MM.1S (cell line): ENCODE measurements at regions not wholly inside any gene's neighbourhood (a gene's known extent, or its start where the extent isn't known, plus 50 kb on each side); places are given as distances from the start of the nearest gene placed in this dataset.

ENCODE experiments used
- DNase-seq: peaks from one replicate; pipeline ENCODE4 v3.0.0-alpha.2; 2015
- H2AFZ ChIP-seq: fragments of 300-600 bp; sonication (generic); 2 replicates; pipeline ENCODE4 v1.6.0; 2016; ENCODE audit warnings: antibody characterized with exemption, low read length
- H3F3A ChIP-seq: fragments of 300-600 bp; sonication (generic); 2 replicates; pipeline ENCODE4 v1.6.1; 2016; ENCODE audit warnings: mild to moderate bottlenecking, antibody characterized with exemption, low read length, moderate library complexity, mixed read lengths; ENCODE audit not compliant: insufficient read depth
- H3K27ac ChIP-seq: fragments of 300-600 bp; sonication (generic); 2 replicates; pipeline ENCODE4 v1.5.1; 2016; ENCODE audit warnings: mild to moderate bottlenecking, low read length
- H3K27me3 ChIP-seq: fragments of 300-600 bp; sonication (generic); replicated peaks from 2 replicates; pipeline ENCODE4 v1.6.0; 2016; ENCODE audit warnings: low read length; ENCODE audit not compliant: insufficient read depth
- H3K36me3 ChIP-seq: fragments of 300-600 bp; sonication (generic); replicated peaks from 2 replicates; pipeline ENCODE4 v1.6.1; 2016; ENCODE audit warnings: mild to moderate bottlenecking, low read length, mixed read lengths; ENCODE audit not compliant: insufficient read depth
- H3K4me1 ChIP-seq: fragments of 300-600 bp; sonication (generic); 2 replicates; pipeline ENCODE4 v1.6.1; 2016; ENCODE audit warnings: low read length, mixed read lengths
- H3K4me2 ChIP-seq: fragments of 300-600 bp; sonication (generic); 2 replicates; pipeline ENCODE4 v1.6.0; 2016; ENCODE audit warnings: low read depth, low read length
- H3K4me3 ChIP-seq: fragments of 300-600 bp; sonication (generic); 2 replicates; pipeline ENCODE4 v1.5.1; 2016; ENCODE audit warnings: low read length, mixed read lengths
- H3K79me2 ChIP-seq: fragments of 300-600 bp; sonication (generic); 2 replicates; pipeline ENCODE4 v1.6.1; 2016; ENCODE audit warnings: mixed run types, low read length, mixed read lengths
- H3K9ac ChIP-seq: fragments of 300-600 bp; sonication (generic); 2 replicates; pipeline ENCODE4 v1.6.1; 2016; ENCODE audit warnings: low read length, mixed read lengths
- H3K9me2 ChIP-seq: fragments of 300-600 bp; sonication (generic); replicated peaks from 2 replicates; pipeline ENCODE4 v1.6.1; 2016; ENCODE audit warnings: mild to moderate bottlenecking, low read length, mixed read lengths; ENCODE audit not compliant: insufficient read depth
- H3K9me3 ChIP-seq: fragments of 300-600 bp; sonication (generic); replicated peaks from 2 replicates; pipeline ENCODE4 v1.6.1; 2016; ENCODE audit warnings: mild to moderate bottlenecking, low read length, mixed read lengths; ENCODE audit not compliant: insufficient read depth
- H4K20me1 ChIP-seq: fragments of 300-600 bp; sonication (generic); 2 replicates; pipeline ENCODE4 v1.6.1; 2016; ENCODE audit warnings: mild to moderate bottlenecking, low read length, moderate library complexity, mixed read lengths; ENCODE audit not compliant: insufficient read depth
- CTCF ChIP-seq: fragments of 300-600 bp; sonication (generic); IDR thresholded peaks from 2 replicates; pipeline ENCODE4 v1.5.1; 2016; ENCODE audit warnings: antibody characterized with exemption, low read length, mixed read lengths
- EZH2 ChIP-seq: fragments of 300-600 bp; sonication (generic); optimal IDR thresholded peaks from 2 replicates; pipeline ENCODE3; 2017; ENCODE audit warnings: low read depth, mild to moderate bottlenecking, antibody characterized with exemption, low read length, mixed read lengths
- EZH2phosphoT487 ChIP-seq: fragments of 300-600 bp; sonication (generic); IDR thresholded peaks from 2 replicates; pipeline ENCODE4 v1.6.1; 2018; ENCODE audit warnings: antibody characterized with exemption, low read length

DNA sequence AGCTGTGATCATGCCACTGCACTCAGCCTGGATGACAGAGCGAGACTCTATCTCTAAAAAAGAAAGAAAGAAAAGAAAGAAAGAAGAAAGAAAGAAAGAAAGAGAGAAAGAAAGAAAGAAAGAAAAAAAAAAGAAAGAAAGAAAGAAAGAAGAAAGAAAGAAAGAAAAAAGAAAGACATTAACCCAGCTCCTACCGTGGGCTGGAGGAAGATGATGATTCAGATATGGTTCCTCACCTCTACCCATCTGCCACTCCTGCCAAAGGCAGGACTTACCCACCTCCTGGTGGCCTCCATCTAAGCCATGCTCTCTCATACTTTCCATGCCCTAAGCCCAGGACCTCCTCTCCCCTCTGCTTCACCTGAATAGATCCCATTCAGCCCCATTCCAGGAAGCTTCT lies 93.3 kb upstream of the LHX1 start:
- H3K79me2 ChIP-seq: no peaks in the 10 kb centered on the region
- H3K4me2 ChIP-seq: no peak overlapping the region
- H3K27me3 ChIP-seq: peaks cover 5% of the 10 kb centered on the region; the same call in 1 of the 2 replicates
- no peak for TF ChIP-seq CTCF
- TF ChIP-seq EZH2phosphoT487: no peak
- TF ChIP-seq EZH2: no peak
- DNase-seq: no peak
- no peaks in the 10 kb centered on the region for H4K20me1 ChIP-seq
- H3K4me3 ChIP-seq: no peak overlapping the region
- H3F3A ChIP-seq: no peaks in the 10 kb centered on the region
- H3K27ac ChIP-seq: no peak overlapping the region
- no peaks in the 10 kb centered on the region for H3K4me1 ChIP-seq
- H3K9me2 ChIP-seq: no peaks in the 10 kb centered on the region
- H3K36me3 ChIP-seq: no peaks in the 10 kb centered on the region
- no peak overlapping the region for H2AFZ ChIP-seq
- no peak overlapping the region for H3K9ac ChIP-seq
- H3K9me3 ChIP-seq: no peaks in the 10 kb centered on the region

- no peaks in the 10 kb centered on the region for H3K9me2 ChIP-seq
- peaks cover 5% of the 10 kb centered on the region; the same call in 1 of the 2 replicates for H3K27me3 ChIP-seq
- no peaks in the 10 kb centered on the region for H3K79me2 ChIP-seq
- H3K4me1 ChIP-seq: no peaks in the 10 kb centered on the region
- DNase-seq: no peak
- no peaks in the 10 kb centered on the region for H3K9me3 ChIP-seq
- H3K4me2 ChIP-seq: no peak overlapping the region
- no peak overlapping the region for H3K9ac ChIP-seq
- H2AFZ ChIP-seq: no peak overlapping the region
- no peak overlapping the region for H3K4me3 ChIP-seq
- no peak overlapping the region for H3K27ac ChIP-seq
- no peaks in the 10 kb centered on the region for H3F3A ChIP-seq
- TF ChIP-seq EZH2 (no peak), CTCF (no peak), EZH2phosphoT487 (no peak)
- no peaks in the 10 kb centered on the region for H3K36me3 ChIP-seq
- no peaks in the 10 kb centered on the region for H4K20me1 ChIP-seq
Observed at GRCh38 chr17:36844601-36845000, 92.7 kb upstream of the LHX1 start.

DNA sequence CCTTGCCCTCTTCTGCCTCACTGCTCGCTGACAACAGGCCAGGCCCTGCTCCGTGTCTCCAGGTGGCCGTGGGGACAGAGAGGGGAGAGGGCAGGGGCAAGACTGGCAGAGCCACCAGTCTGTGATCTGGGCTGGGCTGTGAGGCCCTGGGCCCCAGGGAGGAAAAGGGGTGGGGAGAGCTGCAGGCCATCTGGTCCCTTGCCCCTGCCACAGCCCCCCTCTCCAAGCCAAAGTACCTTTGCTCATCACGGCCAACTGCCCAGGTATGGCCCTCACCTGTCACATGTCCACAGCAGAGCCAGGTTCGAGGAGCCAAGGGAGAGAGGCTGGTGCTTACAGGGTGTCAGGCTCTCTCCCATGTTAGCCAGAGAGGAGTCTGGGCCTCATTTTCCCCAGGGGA lies 91.4 kb upstream of the LHX1 start:
- H3K27me3 ChIP-seq: peaks cover 5% of the 10 kb centered on the region; the same call in 1 of the 2 replicates
- no peak overlapping the region for H3K4me3 ChIP-seq
- no peak for DNase-seq
- no peak for TF ChIP-seq CTCF
- no peak for TF ChIP-seq EZH2phosphoT487
- no peak for TF ChIP-seq EZH2
- H3K4me2 ChIP-seq: no peak overlapping the region
- no peak overlapping the region for H2AFZ ChIP-seq
- no peaks in the 10 kb centered on the region for H4K20me1 ChIP-seq
- no peaks in the 10 kb centered on the region for H3K79me2 ChIP-seq
- H3K36me3 ChIP-seq: no peaks in the 10 kb centered on the region
- no peak overlapping the region for H3K9ac ChIP-seq
- H3K27ac ChIP-seq: no peak overlapping the region
- H3K4me1 ChIP-seq: no peaks in the 10 kb centered on the region
- no peaks in the 10 kb centered on the region for H3K9me2 ChIP-seq
- H3F3A ChIP-seq: no peaks in the 10 kb centered on the region
- no peaks in the 10 kb centered on the region for H3K9me3 ChIP-seq
